ENCODE measurements at regions not wholly inside any gene's neighbourhood (a gene's known extent, or its start where the extent isn't known, plus 50 kb on each side); places are given as distances from the start of the nearest gene placed in this dataset.
"Not testable (repeated sequence)": the region's sequence is repeated elsewhere in the genome, so short reads cannot be mapped to it uniquely, and the experiment has no call there.

GRCh38 chr5:154603011-154603410, 125.0 kb upstream of the HAND1 start:
- intact Hi-C loops (cut with micrococcal nuclease) = no loop called here
- H2AFZ ChIP-seq (ENCODE audit: low read length) = no peak overlapping the region
- H3K9me3 ChIP-seq (ENCODE audit: low read length) = no peaks in the 10 kb centered on the region
- H3K4me1 ChIP-seq (ENCODE audit: insufficient read depth, low read length) = no peaks in the 10 kb centered on the region
- H3K4me2 ChIP-seq (ENCODE audit: low read length) = no peak overlapping the region
- TF ChIP-seq EZH2 (IDR thresholded peaks at IDR 0.05; ENCODE audit: low read length, unreplicated experiment) (no peak), CTCF (conservative IDR thresholded peaks at IDR 0.05; ENCODE audit: low read depth, low read length) (no peak), EZH2phosphoT487 (IDR thresholded peaks at IDR 0.05; ENCODE audit: borderline replicate concordance, low read length) (no peak)
- no TSS peak for BruUV-seq (replicated peaks)
- ATAC-seq = no peak
- H3F3A ChIP-seq (ENCODE audit: low read length, unreplicated experiment) = no peaks in the 10 kb centered on the region
- H3K4me3 ChIP-seq (ENCODE audit: low read length) = no peak overlapping the region
- no peaks in the 10 kb centered on the region for H4K20me1 ChIP-seq (ENCODE audit: low read length)
- no peaks in the 10 kb centered on the region for H3K79me2 ChIP-seq (ENCODE audit: low read length)
- H3K27ac ChIP-seq (ENCODE audit: low read length) = no peak overlapping the region
- H3K9ac ChIP-seq (ENCODE audit: low read length) = no peak overlapping the region
- POLR2A ChIA-PET (ENCODE audit: unreplicated experiment) = no interaction called here
- DNase-seq = no peak
- H3K9me2 ChIP-seq (replicated peaks; ENCODE audit: low read length) = no peaks in the 10 kb centered on the region
- peaks cover 5% of the 10 kb centered on the region; the same call in 1 of the 2 replicates for H3K27me3 ChIP-seq (ENCODE audit: low read length)
- CTCF ChIA-PET = no interaction called here
- H3K36me3 ChIP-seq (ENCODE audit: low read depth, low read length) = no peaks in the 10 kb centered on the region

- no peaks in the 10 kb centered on the region for H3F3A ChIP-seq (ENCODE audit: low read length, unreplicated experiment)
- no peak overlapping the region for H3K9ac ChIP-seq (ENCODE audit: low read length)
- no peaks in the 10 kb centered on the region for H3K79me2 ChIP-seq (ENCODE audit: low read length)
- TF ChIP-seq EZH2 (IDR thresholded peaks at IDR 0.05; ENCODE audit: low read length, unreplicated experiment) (no peak), EZH2phosphoT487 (IDR thresholded peaks at IDR 0.05; ENCODE audit: borderline replicate concordance, low read length) (no peak), CTCF (conservative IDR thresholded peaks at IDR 0.05; ENCODE audit: low read depth, low read length) (no peak)
- H2AFZ ChIP-seq (ENCODE audit: low read length) = no peak overlapping the region
- no TSS peak for BruUV-seq (replicated peaks)
- DNase-seq (no peak), ATAC-seq (no peak)
- no peaks in the 10 kb centered on the region for H4K20me1 ChIP-seq (ENCODE audit: low read length)
- H3K9me2 ChIP-seq (replicated peaks; ENCODE audit: low read length) = no peaks in the 10 kb centered on the region
- no peak overlapping the region for H3K4me3 ChIP-seq (ENCODE audit: low read length)
- no peaks in the 10 kb centered on the region for H3K9me3 ChIP-seq (ENCODE audit: low read length)
- ChIA-PET CTCF (no interaction called here), POLR2A (ENCODE audit: unreplicated experiment) (interaction anchor here (0.6 kb wide), 1 partner anchor 222 kb away, joined by 3 read pairs; no protein-coding TSS in a partner anchor)
- no peaks in the 10 kb centered on the region for H3K36me3 ChIP-seq (ENCODE audit: low read depth, low read length)
- H3K4me1 ChIP-seq (ENCODE audit: insufficient read depth, low read length) = no peaks in the 10 kb centered on the region
- no peak overlapping the region for H3K27ac ChIP-seq (ENCODE audit: low read length)
- intact Hi-C loops (cut with micrococcal nuclease) = no loop called here
- H3K27me3 ChIP-seq (ENCODE audit: low read length) = peaks cover 5% of the 10 kb centered on the region; the same call in 1 of the 2 replicates
- no peak overlapping the region for H3K4me2 ChIP-seq (ENCODE audit: low read length)
These were observed 123.0 kb upstream of the HAND1 start for GRCh38 chr5:154601014-154601413.

- Histone ChIP-seq H3K36me3 (ENCODE audit: low read depth, low read length) (no peaks in the 10 kb centered on the region), H3K4me2 (ENCODE audit: low read length) (no peak overlapping the region), H3K9me2 (replicated peaks; ENCODE audit: low read length) (no peaks in the 10 kb centered on the region), H4K20me1 (ENCODE audit: low read length) (no peaks in the 10 kb centered on the region), H3K79me2 (ENCODE audit: low read length) (no peaks in the 10 kb centered on the region), H3K9ac (ENCODE audit: low read length) (no peak overlapping the region), H3K27me3 (ENCODE audit: low read length) (peaks cover 5% of the 10 kb centered on the region; the same call in 1 of the 2 replicates), H3K4me1 (ENCODE audit: insufficient read depth, low read length) (no peaks in the 10 kb centered on the region), H3F3A (ENCODE audit: low read length, unreplicated experiment) (no peaks in the 10 kb centered on the region), H3K4me3 (ENCODE audit: low read length) (no peak overlapping the region), H3K27ac (ENCODE audit: low read length) (no peak overlapping the region), H2AFZ (ENCODE audit: low read length) (no peak overlapping the region), H3K9me3 (ENCODE audit: low read length) (no peaks in the 10 kb centered on the region)
- no TSS peak for BruUV-seq (replicated peaks)
- ChIA-PET CTCF (no interaction called here), POLR2A (ENCODE audit: unreplicated experiment) (interaction anchor here (0.6 kb wide), 1 partner anchor 540 kb away, joined by 3 read pairs; no protein-coding TSS in a partner anchor)
- DNase-seq = no peak
- no peak for ATAC-seq
- TF ChIP-seq CTCF (conservative IDR thresholded peaks at IDR 0.05; ENCODE audit: low read depth, low read length) = no peak
- no peak for TF ChIP-seq EZH2 (IDR thresholded peaks at IDR 0.05; ENCODE audit: low read length, unreplicated experiment)
- no peak for TF ChIP-seq EZH2phosphoT487 (IDR thresholded peaks at IDR 0.05; ENCODE audit: borderline replicate concordance, low read length)
- intact Hi-C loops (cut with micrococcal nuclease) = no loop called here
These were observed 120.0 kb upstream of the HAND1 start for GRCh38 chr5:154598021-154598420.

- H3K9me3 ChIP-seq (ENCODE audit: low read length); ATAC-seq; BruUV-seq (replicated peaks); H3K27me3 ChIP-seq (ENCODE audit: low read length); POLR2A ChIA-PET (ENCODE audit: unreplicated experiment); H3K4me3 ChIP-seq (ENCODE audit: low read length); H3K9me2 ChIP-seq (replicated peaks; ENCODE audit: low read length); H4K20me1 ChIP-seq (ENCODE audit: low read length); H3K36me3 ChIP-seq (ENCODE audit: low read depth, low read length); H3F3A ChIP-seq (ENCODE audit: low read length, unreplicated experiment); H3K4me1 ChIP-seq (ENCODE audit: insufficient read depth, low read length); H3K4me2 ChIP-seq (ENCODE audit: low read length); H2AFZ ChIP-seq (ENCODE audit: low read length); H3K9ac ChIP-seq (ENCODE audit: low read length); intact Hi-C loops (cut with micrococcal nuclease); DNase-seq; H3K27ac ChIP-seq (ENCODE audit: low read length); H3K79me2 ChIP-seq (ENCODE audit: low read length); CTCF ChIA-PET: not testable (repeated sequence)
These were observed 118.8 kb upstream of the HAND1 start for GRCh38 chr5:154596844-154597243.
